ENCODE measurements at regions not wholly inside any gene's neighbourhood (a gene's known extent, or its start where the extent isn't known, plus 50 kb on each side); places are given as distances from the start of the nearest gene placed in this dataset.

DNA sequence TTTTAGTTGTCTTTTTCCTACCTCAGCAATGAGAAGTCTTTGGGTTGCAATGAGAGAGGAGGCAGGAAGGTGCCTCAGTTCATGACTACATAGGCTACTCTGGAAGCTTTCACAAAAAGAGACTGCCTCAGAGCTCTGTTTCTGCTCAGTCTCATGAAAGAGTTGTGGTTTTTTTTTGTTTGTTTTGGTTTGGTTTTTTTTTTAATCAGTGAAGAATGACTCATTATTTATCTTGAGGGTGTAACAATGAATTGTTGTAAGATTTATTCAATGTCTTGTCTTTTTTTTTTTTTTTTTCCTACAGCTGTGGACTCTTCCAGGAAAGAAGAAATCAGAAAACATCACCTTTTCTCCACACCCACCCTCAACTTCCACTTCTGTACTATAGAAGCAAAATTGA, 67.5 kb upstream of the CXCL13 start:
- TF ChIP-seq, protein P1, sequence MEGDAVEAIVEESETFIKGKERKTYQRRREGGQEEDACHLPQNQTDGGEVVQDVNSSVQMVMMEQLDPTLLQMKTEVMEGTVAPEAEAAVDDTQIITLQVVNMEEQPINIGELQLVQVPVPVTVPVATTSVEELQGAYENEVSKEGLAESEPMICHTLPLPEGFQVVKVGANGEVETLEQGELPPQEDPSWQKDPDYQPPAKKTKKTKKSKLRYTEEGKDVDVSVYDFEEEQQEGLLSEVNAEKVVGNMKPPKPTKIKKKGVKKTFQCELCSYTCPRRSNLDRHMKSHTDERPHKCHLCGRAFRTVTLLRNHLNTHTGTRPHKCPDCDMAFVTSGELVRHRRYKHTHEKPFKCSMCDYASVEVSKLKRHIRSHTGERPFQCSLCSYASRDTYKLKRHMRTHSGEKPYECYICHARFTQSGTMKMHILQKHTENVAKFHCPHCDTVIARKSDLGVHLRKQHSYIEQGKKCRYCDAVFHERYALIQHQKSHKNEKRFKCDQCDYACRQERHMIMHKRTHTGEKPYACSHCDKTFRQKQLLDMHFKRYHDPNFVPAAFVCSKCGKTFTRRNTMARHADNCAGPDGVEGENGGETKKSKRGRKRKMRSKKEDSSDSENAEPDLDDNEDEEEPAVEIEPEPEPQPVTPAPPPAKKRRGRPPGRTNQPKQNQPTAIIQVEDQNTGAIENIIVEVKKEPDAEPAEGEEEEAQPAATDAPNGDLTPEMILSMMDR (IDR thresholded peaks at IDR 0.05; ENCODE audit: low read depth, low read length): no peak
- no peak overlapping the region for H3K4me3 ChIP-seq (ENCODE audit: low read depth, low read length)
- peak; percentile 73 for DNase-seq (ENCODE audit: low read depth, low spot score)
- in situ Hi-C loops (cut with HindIII; ENCODE audit: low sequenced_read_pairs): no loop called here

DNA sequence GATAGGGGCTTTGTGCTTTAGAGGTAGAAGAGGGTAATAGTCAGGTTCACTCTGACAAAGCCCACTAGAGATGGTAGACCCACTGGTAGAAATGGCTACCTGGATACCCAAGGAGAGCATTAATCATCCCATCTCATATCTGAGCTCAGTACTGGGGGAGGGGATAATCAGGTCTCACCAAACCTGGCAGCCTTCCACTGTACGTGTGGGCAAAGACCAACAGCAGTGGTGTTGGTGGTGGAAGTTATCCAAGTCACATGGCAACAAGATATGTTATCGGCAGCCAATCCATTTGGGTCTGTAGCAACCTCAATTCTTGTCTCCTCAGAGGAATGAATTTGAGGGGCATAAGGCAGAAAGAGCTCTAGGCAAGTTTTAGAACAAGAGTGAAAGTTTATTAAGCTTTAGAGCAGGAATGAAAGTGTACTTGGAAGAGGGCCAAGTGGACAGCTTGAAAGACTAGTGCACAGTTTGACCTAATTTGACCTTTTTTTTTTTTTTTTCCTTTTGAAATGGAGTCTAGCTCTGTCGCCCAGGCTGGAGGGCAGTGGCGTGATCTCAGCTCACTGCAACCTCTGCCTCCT, 67.0 kb upstream of the CXCL13 start:
- TF ChIP-seq, protein P1 (IDR thresholded peaks at IDR 0.05; ENCODE audit: low read depth, low read length): no peak
- in situ Hi-C loops (cut with HindIII; ENCODE audit: low sequenced_read_pairs): no loop called here
- no peak overlapping the region for H3K4me3 ChIP-seq (ENCODE audit: low read depth, low read length)
- peak; percentile 46 for DNase-seq (ENCODE audit: low read depth, low spot score)
